Peyer's patch (tissue), 4 donors: ENCODE measurements at regions not wholly inside any gene's neighbourhood (a gene's known extent, or its start where the extent isn't known, plus 50 kb on each side); places are given as distances from the start of the nearest gene placed in this dataset.

Experiments
- DNase-seq, 3 donors: peaks; one replicate each; pipeline ENCODE4 v3.0.0-alpha.2; 2017 to 2019
- H3K27ac ChIP-seq, 4 donors: fragments of 200-600 bp; sonication (generic); one replicate each; pipeline ENCODE4 v1.5.1; 2016 to 2019
- H3K27me3 ChIP-seq, 2 donors: fragments of 200-600 bp; sonication (generic); one replicate each; pipeline ENCODE4 v1.5.1; 2019
- H3K36me3 ChIP-seq, 3 donors: fragments of 200-600 bp; sonication (generic); one replicate each; pipeline ENCODE4 v1.5.1; 2016 to 2019
- H3K4me1 ChIP-seq, 4 donors: fragments of 200-600 bp; sonication (generic); one replicate each; pipeline ENCODE4 v1.5.1; 2016 to 2019
- H3K4me3 ChIP-seq, 4 donors: fragments of 200-600 bp; sonication (generic); 1 replicate in 3 of 4; 2 replicates in 1 of 4; pipeline ENCODE4 v1.5.1; 2016 to 2019; ENCODE audit warnings: mild to moderate bottlenecking in 1 of 4
- H3K9me3 ChIP-seq, 4 donors: fragments of 200-600 bp; sonication (generic); one replicate each; pipeline ENCODE4 v1.5.1; 2016 to 2019; ENCODE audit warnings: mild to moderate bottlenecking in 1 of 4
- POLR2A ChIP-seq, 2 donors: fragments of 450-650 bp; IDR thresholded peaks; one replicate each; pipeline ENCODE4 v1.5.1; 2017; ENCODE audit warnings: antibody characterized with exemption in 2 of 2, mild to moderate bottlenecking in 2 of 2, moderate library complexity in 2 of 2
- TF ChIP-seq, protein P1 (sequence below), 6 experiments: fragments of 450-650 bp in 4 of 6; fragments of 200-600 bp in 2 of 6; sonication (generic) in 1 of 6; IDR thresholded peaks; one replicate each; pipeline ENCODE4 v1.5.1; 2017 to 2019; ENCODE audit warnings: antibody characterized with exemption in 6 of 6, mild to moderate bottlenecking in 3 of 6, moderate library complexity in 1 of 6

DNA sequence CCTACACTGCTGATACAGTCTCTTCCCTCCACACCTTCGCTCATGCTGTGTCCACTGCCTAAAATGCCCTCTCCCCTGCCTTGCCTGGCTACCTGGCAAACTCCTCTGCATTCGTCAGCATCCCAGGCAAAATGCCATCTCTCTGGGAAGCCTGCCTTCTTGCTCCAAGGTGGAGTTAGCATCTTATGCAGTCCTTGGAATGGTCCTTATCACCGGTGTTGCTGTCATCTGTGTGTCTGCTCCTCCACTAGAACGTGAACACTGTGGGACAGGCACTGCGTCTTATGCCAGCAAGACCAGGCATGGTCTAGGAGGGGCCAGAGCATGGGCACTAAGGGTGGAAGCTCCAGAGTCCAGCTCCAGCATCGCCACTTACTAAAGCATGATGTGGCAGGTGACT is 211.8 kb downstream of the MATN1 start:
- Histone ChIP-seq H3K27ac (no peak overlapping the region), H3K9me3 (no peaks in the 10 kb centered on the region), H3K27me3 (no peaks in the 10 kb centered on the region), H3K4me1 (no peaks in the 10 kb centered on the region), H3K4me3 (no peak overlapping the region), H3K36me3 (no peaks in the 10 kb centered on the region)
- no peak for DNase-seq
- TF ChIP-seq, protein P1, sequence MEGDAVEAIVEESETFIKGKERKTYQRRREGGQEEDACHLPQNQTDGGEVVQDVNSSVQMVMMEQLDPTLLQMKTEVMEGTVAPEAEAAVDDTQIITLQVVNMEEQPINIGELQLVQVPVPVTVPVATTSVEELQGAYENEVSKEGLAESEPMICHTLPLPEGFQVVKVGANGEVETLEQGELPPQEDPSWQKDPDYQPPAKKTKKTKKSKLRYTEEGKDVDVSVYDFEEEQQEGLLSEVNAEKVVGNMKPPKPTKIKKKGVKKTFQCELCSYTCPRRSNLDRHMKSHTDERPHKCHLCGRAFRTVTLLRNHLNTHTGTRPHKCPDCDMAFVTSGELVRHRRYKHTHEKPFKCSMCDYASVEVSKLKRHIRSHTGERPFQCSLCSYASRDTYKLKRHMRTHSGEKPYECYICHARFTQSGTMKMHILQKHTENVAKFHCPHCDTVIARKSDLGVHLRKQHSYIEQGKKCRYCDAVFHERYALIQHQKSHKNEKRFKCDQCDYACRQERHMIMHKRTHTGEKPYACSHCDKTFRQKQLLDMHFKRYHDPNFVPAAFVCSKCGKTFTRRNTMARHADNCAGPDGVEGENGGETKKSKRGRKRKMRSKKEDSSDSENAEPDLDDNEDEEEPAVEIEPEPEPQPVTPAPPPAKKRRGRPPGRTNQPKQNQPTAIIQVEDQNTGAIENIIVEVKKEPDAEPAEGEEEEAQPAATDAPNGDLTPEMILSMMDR (IDR thresholded peaks at IDR 0.05), result no peak
- no peak for TF ChIP-seq POLR2A (IDR thresholded peaks at IDR 0.05)

- H3K9me3 ChIP-seq, result no peaks in the 10 kb centered on the region
These were observed 212.3 kb downstream of the MATN1 start for GRCh38 chr1:30511106-30511505.

DNA sequence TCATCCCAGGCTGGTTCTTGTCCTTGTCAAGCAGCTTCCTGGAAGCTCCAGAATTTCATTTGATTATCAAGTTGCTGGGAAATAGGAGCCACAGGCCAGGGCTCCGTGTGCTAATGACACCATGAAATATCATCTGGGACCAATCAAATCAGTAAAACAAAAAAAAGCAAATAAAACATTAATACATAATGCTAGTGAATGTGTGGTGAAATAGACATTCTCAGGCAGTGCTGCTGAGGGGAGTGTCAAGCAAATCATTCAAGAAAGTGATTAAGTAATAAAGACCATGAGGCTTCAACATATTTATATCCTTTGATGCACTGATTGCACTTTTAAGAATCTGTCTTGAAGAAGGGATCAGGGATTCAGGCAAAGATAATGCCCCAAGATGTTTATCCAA is 213.7 kb downstream of the MATN1 start:
- Histone ChIP-seq H3K9me3 (no peaks in the 10 kb centered on the region), H3K27me3 (no peaks in the 10 kb centered on the region), H3K4me1 (no peaks in the 10 kb centered on the region), H3K27ac (no peak overlapping the region), H3K36me3 (no peaks in the 10 kb centered on the region), H3K4me3 (no peak overlapping the region)
- TF ChIP-seq POLR2A (IDR thresholded peaks at IDR 0.05), result no peak
- TF ChIP-seq, protein P1 (IDR thresholded peaks at IDR 0.05), result no peak
- DNase-seq, result no peak

More at GRCh38 chr1:30511106-30511505, 212.3 kb downstream of the MATN1 start:
- no peaks in the 10 kb centered on the region for H3K27me3 ChIP-seq
- TF ChIP-seq, protein P1 (IDR thresholded peaks at IDR 0.05), result no peak
- no peak for TF ChIP-seq POLR2A (IDR thresholded peaks at IDR 0.05)
- no peaks in the 10 kb centered on the region for H3K4me1 ChIP-seq
- H3K27ac ChIP-seq, result no peak overlapping the region
- no peak for DNase-seq
- no peaks in the 10 kb centered on the region for H3K36me3 ChIP-seq
- H3K4me3 ChIP-seq, result no peak overlapping the region

GRCh38 chr1:30508611-30509010 is 214.8 kb downstream of the MATN1 start:
- Histone ChIP-seq H3K27ac (no peak overlapping the region), H3K4me1 (no peaks in the 10 kb centered on the region), H3K27me3 (no peaks in the 10 kb centered on the region), H3K9me3 (no peaks in the 10 kb centered on the region), H3K4me3 (no peak overlapping the region), H3K36me3 (no peaks in the 10 kb centered on the region)
- TF ChIP-seq, protein P1 (IDR thresholded peaks at IDR 0.05), result no peak
- no peak for TF ChIP-seq POLR2A (IDR thresholded peaks at IDR 0.05)
- no peak for DNase-seq

GRCh38 chr1:30508175-30508448 is 215.3 kb downstream of the MATN1 start:
- DNase-seq, result no peak
- H3K27ac ChIP-seq, result no peak overlapping the region
- H3K4me3 ChIP-seq, result no peak overlapping the region
- no peaks in the 10 kb centered on the region for H3K36me3 ChIP-seq
- no peaks in the 10 kb centered on the region for H3K9me3 ChIP-seq
- no peak for TF ChIP-seq POLR2A (IDR thresholded peaks at IDR 0.05)
- TF ChIP-seq, protein P1 (IDR thresholded peaks at IDR 0.05), result no peak
- H3K4me1 ChIP-seq, result no peaks in the 10 kb centered on the region
- H3K27me3 ChIP-seq, result no peaks in the 10 kb centered on the region

DNA sequence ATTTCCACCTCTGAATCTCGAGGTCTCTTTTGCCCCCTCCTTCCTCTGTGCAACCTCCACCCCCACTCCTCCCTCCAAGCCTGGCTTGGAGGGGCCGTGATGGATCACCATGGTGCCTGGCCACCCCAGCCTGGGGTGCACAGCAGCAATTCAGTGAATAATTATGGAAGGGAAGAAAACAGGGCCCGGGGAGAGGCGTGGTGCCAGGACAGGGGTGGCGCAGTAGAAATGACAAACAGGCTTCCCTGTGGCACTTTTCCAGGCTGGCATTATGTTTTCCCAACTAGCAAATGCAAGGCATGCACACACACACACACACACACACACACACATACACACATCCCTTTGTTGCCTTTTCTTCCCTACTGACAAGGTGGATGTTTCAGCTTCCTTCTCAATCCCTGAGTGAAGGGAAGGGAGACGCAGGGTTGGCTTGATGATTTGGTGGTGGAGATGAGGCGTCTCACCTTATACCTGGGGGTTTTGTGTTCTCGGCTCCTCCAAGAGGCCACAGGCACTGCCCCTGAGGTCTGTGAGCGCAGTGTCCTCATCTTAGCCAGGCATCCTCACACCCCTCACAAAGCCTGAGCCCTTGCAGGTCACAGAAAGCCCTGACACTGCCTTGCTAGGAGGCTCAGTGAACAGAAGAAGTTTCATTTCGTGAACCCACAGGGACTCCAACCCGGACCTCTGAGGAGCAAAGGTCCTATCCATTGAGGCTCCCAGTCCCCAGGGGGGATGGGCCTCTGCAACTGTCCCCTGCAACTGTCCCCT is 215.8 kb downstream of the MATN1 start:
- no peak overlapping the region for H3K4me3 ChIP-seq
- H3K36me3 ChIP-seq, result no peaks in the 10 kb centered on the region
- no peak for DNase-seq
- no peaks in the 10 kb centered on the region for H3K9me3 ChIP-seq
- H3K27me3 ChIP-seq, result no peaks in the 10 kb centered on the region
- H3K27ac ChIP-seq, result no peak overlapping the region
- no peaks in the 10 kb centered on the region for H3K4me1 ChIP-seq
- no peak for TF ChIP-seq POLR2A (IDR thresholded peaks at IDR 0.05)
- TF ChIP-seq, protein P1 (IDR thresholded peaks at IDR 0.05), result no peak
